MM.1S (cell line): ENCODE measurements at regions not wholly inside any gene's neighbourhood (a gene's known extent, or its start where the extent isn't known, plus 50 kb on each side); places are given as distances from the start of the nearest gene placed in this dataset.

Source experiments
- CTCF ChIP-seq: fragments of 300-600 bp; sonication (generic); IDR thresholded peaks from 2 replicates; pipeline ENCODE4 v1.5.1; 2016; ENCODE audit warnings: antibody characterized with exemption, low read length, mixed read lengths
- EZH2phosphoT487 ChIP-seq: fragments of 300-600 bp; sonication (generic); IDR thresholded peaks from 2 replicates; pipeline ENCODE4 v1.6.1; 2018; ENCODE audit warnings: antibody characterized with exemption, low read length

- TF ChIP-seq CTCF (no peak), EZH2phosphoT487 (no peak)
These were observed 84.1 kb downstream of the NXPE2 start for GRCh38 chr11:114762408-114762807.
